ENCODE measurements at regions not wholly inside any gene's neighbourhood (a gene's known extent, or its start where the extent isn't known, plus 50 kb on each side); places are given as distances from the start of the nearest gene placed in this dataset.

DNA sequence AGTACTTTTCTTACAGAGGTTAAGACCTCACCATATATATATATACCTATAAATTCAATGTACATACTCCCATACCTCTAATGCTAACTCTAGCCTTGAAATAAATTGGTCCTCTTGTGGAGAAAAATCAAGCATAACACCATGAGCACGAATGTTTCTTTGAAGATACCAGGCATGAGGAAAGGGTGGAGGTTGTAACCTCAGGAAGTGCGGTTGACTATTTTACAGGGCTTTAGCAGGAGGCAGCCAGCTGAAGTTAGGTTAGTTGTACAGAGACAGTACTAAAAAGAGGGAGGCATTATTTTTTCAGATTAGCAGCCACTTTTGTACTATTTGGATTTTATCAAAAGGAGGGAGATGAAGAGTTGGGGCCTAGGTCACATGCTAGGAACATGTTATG lies 767.0 kb downstream of the OTOL1 start:
- H3K36me3 Mint-ChIP-seq (ENCODE audit: low read depth): no peaks in the 10 kb centered on the region
- H3K4me1 Mint-ChIP-seq: no peaks in the 10 kb centered on the region
- ChIA-PET CTCF (no interaction called here), POLR2A (no interaction called here)
- H3K27me3 Mint-ChIP-seq: no peaks in the 10 kb centered on the region
- intact Hi-C loops (cut with DNase I, micrococcal nuclease): no loop called here
- H3K27ac Mint-ChIP-seq: no peak overlapping the region
- DNase-seq (no peak), ATAC-seq (no peak)
- H3K9me3 Mint-ChIP-seq (ENCODE audit: low read depth): no peaks in the 10 kb centered on the region
- H3K4me3 Mint-ChIP-seq: no peak overlapping the region

DNA sequence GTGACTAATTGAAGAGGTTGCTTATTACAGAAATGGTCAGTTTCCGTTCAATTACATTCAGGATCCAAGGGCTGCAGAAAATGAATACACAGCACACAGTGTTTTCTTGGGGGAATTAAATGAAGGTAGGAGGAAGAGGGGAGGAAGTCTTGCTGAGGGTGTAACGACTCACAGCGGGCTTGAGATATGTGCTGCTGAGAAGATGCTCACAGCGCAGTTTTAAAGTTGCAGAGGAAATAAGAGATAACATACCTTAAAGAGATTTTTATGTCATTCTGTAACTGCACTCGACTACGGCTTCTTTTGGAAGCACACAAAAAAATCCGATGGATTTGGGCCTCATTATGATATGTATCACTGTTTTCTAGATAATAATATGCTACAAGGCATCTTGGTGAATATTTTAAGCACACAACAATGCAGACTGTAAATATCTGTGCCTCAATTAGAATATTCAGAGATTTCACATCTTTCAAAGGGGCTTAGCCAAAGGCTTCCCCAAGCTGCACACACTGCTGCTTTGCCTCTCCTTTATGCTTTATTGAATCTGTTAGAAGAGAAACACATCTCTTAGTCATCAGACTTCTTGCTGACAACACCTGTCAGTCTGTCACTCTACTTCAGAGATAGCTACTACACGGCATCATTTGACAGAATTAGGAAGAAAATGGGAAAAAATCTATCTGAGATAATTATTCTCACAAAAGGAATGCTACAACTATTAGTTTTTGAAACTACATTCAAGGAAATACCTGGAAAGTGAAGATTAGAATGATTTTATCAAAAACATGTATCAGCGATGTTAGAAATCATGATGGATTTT lies 773.2 kb downstream of the OTOL1 start:
- CTCF ChIA-PET: no interaction called here

DNA sequence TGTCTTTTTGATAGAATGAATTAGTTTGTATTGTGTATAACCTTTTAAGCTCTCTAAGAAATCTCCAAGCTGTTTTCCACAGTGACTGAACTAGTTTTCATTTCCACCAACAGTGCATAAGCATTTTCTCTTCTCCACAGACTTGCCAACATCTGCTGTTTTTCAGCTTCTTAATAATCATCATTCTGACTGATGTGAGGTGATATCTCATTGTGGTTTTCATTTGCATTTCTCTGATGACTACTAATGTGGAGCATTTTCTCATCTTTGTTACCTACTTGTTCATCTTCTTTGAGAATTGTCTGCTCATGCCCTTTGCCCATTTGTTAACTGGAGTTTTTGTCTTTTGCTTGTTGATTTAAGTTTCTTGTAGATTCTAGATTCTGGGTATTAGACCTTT lies 777.5 kb downstream of the OTOL1 start:
- H3K27me3 Mint-ChIP-seq: no peaks in the 10 kb centered on the region
- DNase-seq: no peak
- H3K27ac Mint-ChIP-seq: no peak overlapping the region
- no peak for ATAC-seq
- H3K9me3 Mint-ChIP-seq (ENCODE audit: low read depth): peaks cover 2% of the 10 kb centered on the region
- no peak overlapping the region for H3K4me3 Mint-ChIP-seq
- no peaks in the 10 kb centered on the region for H3K36me3 Mint-ChIP-seq (ENCODE audit: low read depth)
- no peaks in the 10 kb centered on the region for H3K4me1 Mint-ChIP-seq
- ChIA-PET CTCF (interaction anchor here (0.6 kb wide), 1 partner anchor 55 kb away, joined by 3 read pairs; no protein-coding TSS in a partner anchor), POLR2A (no interaction called here)
- intact Hi-C loops (cut with DNase I, micrococcal nuclease): no loop called here

More for the DNA sequence above, 773.2 kb downstream of the OTOL1 start:
- POLR2A ChIA-PET: no interaction called here
- DNase-seq: no peak
- Mint-ChIP-seq H3K36me3 (ENCODE audit: low read depth) (no peaks in the 10 kb centered on the region), H3K27me3 (no peaks in the 10 kb centered on the region), H3K4me1 (no peaks in the 10 kb centered on the region), H3K27ac (no peak overlapping the region), H3K9me3 (ENCODE audit: low read depth) (peaks cover 2% of the 10 kb centered on the region), H3K4me3 (no peak overlapping the region)
- no peak for ATAC-seq
- intact Hi-C loops (cut with DNase I, micrococcal nuclease): no loop called here

DNA sequence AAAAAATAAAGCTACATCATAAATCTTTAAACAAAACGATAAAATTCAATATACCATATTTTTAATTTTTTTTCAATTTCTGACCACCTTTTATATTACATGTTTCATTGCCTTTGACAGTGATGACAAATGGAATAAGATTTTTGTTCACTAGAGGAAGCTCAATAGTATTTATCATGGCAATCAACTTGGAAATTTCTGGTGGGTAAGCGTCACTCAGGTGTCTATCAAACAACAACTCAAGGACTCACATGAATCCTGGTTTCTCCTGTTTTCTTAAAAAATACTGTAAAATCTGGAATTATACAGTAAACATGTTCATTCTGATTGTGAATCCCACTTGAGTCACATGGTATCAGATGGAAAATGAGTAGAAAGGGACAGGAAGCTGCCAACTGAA lies 782.2 kb downstream of the OTOL1 start:
- H3K9me3 Mint-ChIP-seq (ENCODE audit: low read depth): peaks cover 4% of the 10 kb centered on the region
- ATAC-seq (no peak), DNase-seq (no peak)
- ChIA-PET POLR2A (no interaction called here), CTCF (no interaction called here)
- H3K4me3 Mint-ChIP-seq: no peak overlapping the region
- intact Hi-C loops (cut with DNase I, micrococcal nuclease): no loop called here
- no peaks in the 10 kb centered on the region for H3K4me1 Mint-ChIP-seq
- no peak overlapping the region for H3K27ac Mint-ChIP-seq
- H3K36me3 Mint-ChIP-seq (ENCODE audit: low read depth): no peaks in the 10 kb centered on the region
- H3K27me3 Mint-ChIP-seq: no peaks in the 10 kb centered on the region

DNA sequence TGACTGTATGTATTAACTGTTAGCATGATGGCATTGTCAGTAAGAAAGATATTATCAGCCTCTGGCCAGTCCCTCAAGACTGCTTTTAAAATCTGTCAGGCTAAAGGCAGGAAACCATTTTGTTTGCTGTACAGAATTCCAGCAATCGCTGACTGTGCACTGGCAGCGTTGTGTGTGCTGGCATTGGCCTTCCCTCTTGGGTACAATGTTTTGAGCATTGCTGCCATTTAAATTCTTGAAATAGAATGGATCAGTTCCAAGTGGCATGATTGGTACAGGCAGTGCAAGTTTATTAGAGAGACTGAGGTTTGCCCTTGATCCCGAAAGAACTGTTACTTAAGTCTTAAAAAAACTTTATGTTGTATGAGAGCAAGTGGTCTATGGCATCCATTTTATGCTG lies 788.7 kb downstream of the OTOL1 start:
- intact Hi-C loops (cut with DNase I, micrococcal nuclease): no loop called here
- POLR2A ChIA-PET: no interaction called here

DNA sequence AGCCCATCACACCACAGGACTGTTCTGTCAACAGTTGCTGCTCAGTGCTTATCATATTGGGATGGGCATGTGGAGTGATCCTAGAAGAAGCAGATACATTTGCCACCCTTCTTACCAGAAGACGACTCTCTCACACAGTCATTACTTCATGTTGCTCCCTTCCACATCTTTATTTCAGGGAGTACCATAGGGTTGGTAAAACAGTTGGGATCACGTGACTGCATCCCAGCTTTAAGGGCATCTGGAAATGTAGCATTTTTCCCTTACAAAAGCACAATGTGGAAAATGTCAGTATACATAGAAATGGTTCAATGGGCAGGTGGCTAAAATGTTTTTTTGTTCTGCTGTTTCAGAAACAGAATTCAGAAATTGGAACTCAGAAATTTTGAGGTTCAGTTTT lies 791.0 kb downstream of the OTOL1 start:
- Mint-ChIP-seq H3K36me3 (ENCODE audit: low read depth) (no peaks in the 10 kb centered on the region), H3K4me3 (no peak overlapping the region), H3K27me3 (no peaks in the 10 kb centered on the region), H3K4me1 (no peaks in the 10 kb centered on the region), H3K9me3 (ENCODE audit: low read depth) (peaks cover 5% of the 10 kb centered on the region), H3K27ac (no peak overlapping the region)
- POLR2A ChIA-PET: no interaction called here
- CTCF ChIA-PET: no interaction called here
- intact Hi-C loops (cut with DNase I, micrococcal nuclease): no loop called here
- no peak for ATAC-seq
- DNase-seq: no peak

More for the DNA sequence above, 788.7 kb downstream of the OTOL1 start:
- Mint-ChIP-seq H3K27me3 (no peaks in the 10 kb centered on the region), H3K27ac (no peak overlapping the region), H3K4me3 (no peak overlapping the region), H3K36me3 (ENCODE audit: low read depth) (no peaks in the 10 kb centered on the region), H3K4me1 (no peaks in the 10 kb centered on the region), H3K9me3 (ENCODE audit: low read depth) (peaks cover 4% of the 10 kb centered on the region)
- no peak for ATAC-seq
- no peak for DNase-seq
- CTCF ChIA-PET: no interaction called here

DNA sequence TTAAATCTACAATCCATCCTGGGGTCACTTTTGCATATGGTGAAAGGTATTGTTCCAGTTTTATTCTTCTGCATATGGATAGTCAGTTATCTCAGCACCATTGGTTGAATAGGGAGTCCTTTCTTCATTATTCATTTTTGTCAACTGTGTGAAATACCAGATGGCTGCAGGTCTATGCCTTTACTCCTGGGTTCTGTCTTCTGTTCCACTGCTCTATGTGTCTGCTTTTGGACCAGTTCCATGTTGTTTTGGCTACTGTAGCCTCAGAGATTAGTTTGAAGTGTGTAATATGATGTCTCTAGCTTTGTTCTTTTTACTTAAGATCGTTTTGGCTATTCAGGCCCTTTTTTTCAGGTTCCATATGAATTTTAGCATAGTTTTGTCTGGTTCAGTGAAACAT lies 795.8 kb downstream of the OTOL1 start:
- no peaks in the 10 kb centered on the region for H3K27me3 Mint-ChIP-seq
- POLR2A ChIA-PET: no interaction called here
- H3K4me1 Mint-ChIP-seq: no peaks in the 10 kb centered on the region
- H3K27ac Mint-ChIP-seq: no peak overlapping the region
- intact Hi-C loops (cut with DNase I, micrococcal nuclease): no loop called here
- H3K9me3 Mint-ChIP-seq (ENCODE audit: low read depth): peaks cover 5% of the 10 kb centered on the region
- H3K36me3 Mint-ChIP-seq (ENCODE audit: low read depth): no peaks in the 10 kb centered on the region
- no peak for ATAC-seq
- CTCF ChIA-PET: no interaction called here
- H3K4me3 Mint-ChIP-seq: no peak overlapping the region
- DNase-seq: no peak

DNA sequence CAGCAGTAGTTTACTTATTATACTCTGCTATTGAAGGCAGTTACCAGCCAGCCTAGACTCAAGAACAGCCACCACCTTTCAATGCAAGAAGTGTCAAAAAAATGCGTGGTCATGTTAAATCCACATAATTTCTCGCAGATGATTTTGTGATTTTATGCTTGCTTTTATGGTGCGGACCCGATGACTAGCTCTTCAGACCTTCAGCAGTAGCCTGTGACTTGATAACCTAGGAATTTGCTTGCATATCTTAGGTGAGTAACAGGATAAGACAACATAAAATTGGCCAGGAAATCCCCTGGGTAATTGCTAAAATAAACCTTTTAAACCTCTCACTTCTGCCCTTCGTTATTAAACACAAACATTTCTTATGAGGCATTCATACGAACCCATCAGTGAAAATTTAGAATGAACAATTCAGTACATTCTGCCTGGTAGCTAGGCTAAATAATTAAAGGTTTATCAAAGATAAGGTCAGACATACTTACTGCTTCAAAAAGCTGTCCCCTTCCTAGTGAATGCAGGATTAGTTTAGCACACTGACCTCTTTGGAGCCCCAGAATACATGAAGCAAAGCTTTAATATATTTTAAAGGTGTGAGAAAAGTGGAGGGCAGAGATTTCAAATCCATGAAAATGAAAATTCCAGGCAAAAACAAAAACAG lies 798.8 kb downstream of the OTOL1 start:
- intact Hi-C loops (cut with DNase I, micrococcal nuclease): no loop called here
- Mint-ChIP-seq H3K4me3 (no peak overlapping the region), H3K36me3 (ENCODE audit: low read depth) (no peaks in the 10 kb centered on the region), H3K27me3 (no peaks in the 10 kb centered on the region), H3K27ac (no peak overlapping the region), H3K4me1 (no peaks in the 10 kb centered on the region), H3K9me3 (ENCODE audit: low read depth) (peaks cover 5% of the 10 kb centered on the region)
- ChIA-PET CTCF (no interaction called here), POLR2A (no interaction called here)
- DNase-seq (no peak), ATAC-seq (no peak)

DNA sequence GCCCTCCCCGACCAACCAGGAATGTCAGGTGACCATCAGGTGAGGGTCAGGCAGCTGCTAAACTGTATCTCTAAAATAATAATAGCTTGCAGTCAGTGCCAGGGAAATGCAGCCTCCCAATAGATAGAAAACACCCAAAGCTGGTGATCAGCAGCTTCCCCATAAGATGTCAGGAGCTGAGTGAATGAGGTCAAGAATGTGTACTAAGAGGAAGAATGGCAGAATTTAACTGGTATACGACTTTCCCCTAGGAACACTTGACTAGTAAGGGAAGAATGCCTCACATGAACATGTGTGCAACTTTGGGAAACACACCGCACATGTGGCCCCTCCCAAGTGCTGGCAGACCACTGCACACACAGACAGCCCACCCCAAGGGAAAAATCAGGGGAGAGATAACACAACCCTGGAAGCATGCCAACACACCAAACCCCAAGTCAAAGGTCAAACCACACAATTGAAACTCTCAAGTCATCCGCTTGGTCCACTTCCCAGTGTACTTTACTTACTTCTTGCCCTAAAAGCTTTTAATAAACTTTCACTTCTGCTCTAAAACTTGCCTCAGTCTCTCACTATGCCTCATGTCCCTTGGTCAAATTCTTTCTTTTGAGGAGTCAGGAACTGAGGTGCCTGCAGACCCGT lies 806.5 kb downstream of the OTOL1 start:
- DNase-seq: no peak
- POLR2A ChIA-PET: no interaction called here
- no peaks in the 10 kb centered on the region for H3K36me3 Mint-ChIP-seq (ENCODE audit: low read depth)

DNA sequence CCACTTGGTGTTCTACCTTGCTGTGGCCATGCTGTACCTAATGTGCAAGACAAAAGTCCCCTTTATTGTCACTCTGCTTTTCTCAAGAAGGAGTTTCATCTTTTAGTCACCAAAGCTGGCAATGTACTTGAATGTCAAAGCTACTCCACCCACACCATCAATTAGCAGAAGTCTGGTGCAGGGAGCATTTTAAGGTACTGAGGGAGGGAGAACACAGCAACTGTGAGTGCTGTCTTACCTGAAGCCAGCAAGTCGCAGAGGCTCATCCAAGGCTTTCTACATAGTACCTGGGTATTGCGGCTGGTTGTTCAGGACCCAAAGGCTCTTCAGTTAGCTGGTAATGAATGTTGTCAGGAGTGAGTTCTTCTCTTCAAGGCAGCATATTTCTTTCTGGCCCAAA lies 820.4 kb downstream of the OTOL1 start:
- peaks cover 1% of the 10 kb centered on the region for H3K9me3 Mint-ChIP-seq (ENCODE audit: low read depth)
- no peak for DNase-seq
- ChIA-PET CTCF (no interaction called here), POLR2A (no interaction called here)
- H3K4me3 Mint-ChIP-seq: no peak overlapping the region
- no peaks in the 10 kb centered on the region for H3K27me3 Mint-ChIP-seq
- intact Hi-C loops (cut with DNase I, micrococcal nuclease): no loop called here
- H3K27ac Mint-ChIP-seq: no peak overlapping the region
- no peaks in the 10 kb centered on the region for H3K36me3 Mint-ChIP-seq (ENCODE audit: low read depth)
- no peak for ATAC-seq
- H3K4me1 Mint-ChIP-seq: no peaks in the 10 kb centered on the region

More for the DNA sequence above, 806.5 kb downstream of the OTOL1 start:
- Mint-ChIP-seq H3K27me3 (no peaks in the 10 kb centered on the region), H3K27ac (no peak overlapping the region), H3K9me3 (ENCODE audit: low read depth) (no peaks in the 10 kb centered on the region), H3K4me3 (no peak overlapping the region), H3K4me1 (no peaks in the 10 kb centered on the region)
- CTCF ChIA-PET: no interaction called here
- ATAC-seq: no peak
- intact Hi-C loops (cut with DNase I, micrococcal nuclease): no loop called here

DNA sequence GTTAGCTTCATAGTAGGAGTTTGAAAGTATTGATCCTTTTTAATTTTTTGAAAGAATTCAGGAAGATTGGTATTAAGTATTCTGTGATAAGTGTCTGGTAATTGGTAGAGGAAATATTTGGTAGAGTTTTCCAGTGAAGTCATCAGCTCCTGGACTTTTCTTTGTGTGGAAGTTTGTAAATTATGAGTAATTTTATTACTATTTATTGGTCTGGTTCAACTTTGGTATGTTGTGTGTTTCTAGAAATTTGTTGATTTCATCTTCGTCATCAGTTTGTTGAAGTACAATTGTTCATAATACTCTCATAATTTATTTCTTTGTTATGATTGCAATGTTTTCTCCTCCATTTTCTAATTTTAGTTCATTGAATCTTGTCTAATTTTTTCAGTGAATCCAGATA lies 832.0 kb downstream of the OTOL1 start:
- POLR2A ChIA-PET: no interaction called here
- CTCF ChIA-PET: interaction anchor here (0.7 kb wide), 1 partner anchor 54 kb away, joined by 3 read pairs; no protein-coding TSS in a partner anchor
- H3K27ac Mint-ChIP-seq: no peak overlapping the region
- H3K4me3 Mint-ChIP-seq: no peak overlapping the region
- ATAC-seq (no peak), DNase-seq (no peak)
- intact Hi-C loops (cut with DNase I, micrococcal nuclease): no loop called here
- no peaks in the 10 kb centered on the region for H3K27me3 Mint-ChIP-seq
- no peaks in the 10 kb centered on the region for H3K36me3 Mint-ChIP-seq (ENCODE audit: low read depth)
- H3K9me3 Mint-ChIP-seq (ENCODE audit: low read depth): peaks cover 8% of the 10 kb centered on the region
- no peaks in the 10 kb centered on the region for H3K4me1 Mint-ChIP-seq

DNA sequence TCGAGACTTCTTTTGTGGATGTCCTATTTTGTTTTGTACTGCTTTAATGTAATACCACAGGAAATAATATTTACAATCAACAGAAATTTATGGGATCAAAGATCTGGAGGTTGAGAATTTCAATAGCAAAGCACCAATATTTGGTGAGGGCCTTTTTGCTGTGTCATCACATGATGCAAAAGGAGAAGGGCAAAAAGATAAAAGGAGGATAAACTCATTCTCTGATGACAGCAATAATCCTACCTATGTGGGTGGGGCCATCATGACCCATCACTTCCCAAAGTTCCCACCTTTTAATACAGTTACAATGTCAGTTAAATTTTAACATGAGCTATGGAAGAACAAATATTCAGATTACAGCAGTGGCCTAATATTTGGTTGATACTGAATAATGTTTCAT lies 832.9 kb downstream of the OTOL1 start:
- Mint-ChIP-seq H3K27ac (no peak overlapping the region), H3K4me1 (no peaks in the 10 kb centered on the region), H3K9me3 (ENCODE audit: low read depth) (peaks cover 9% of the 10 kb centered on the region), H3K36me3 (ENCODE audit: low read depth) (no peaks in the 10 kb centered on the region), H3K27me3 (no peaks in the 10 kb centered on the region), H3K4me3 (no peak overlapping the region)
- intact Hi-C loops (cut with DNase I, micrococcal nuclease): no loop called here
- DNase-seq: no peak
- ATAC-seq: no peak
- POLR2A ChIA-PET: no interaction called here
- CTCF ChIA-PET: interaction anchor here (0.7 kb wide), 2 partner anchors 9 to 55 kb away, joined by 3 read pairs; no protein-coding TSS in a partner anchor
